CD4-positive, CD25-positive, alpha-beta regulatory T cell (primary cell): ENCODE measurements at regions not wholly inside any gene's neighbourhood (a gene's known extent, or its start where the extent isn't known, plus 50 kb on each side); places are given as distances from the start of the nearest gene placed in this dataset.

Experiments
- ATAC-seq, 2 donors: fragments of 150-1000 bp; cut with Tn5 transposase; one replicate each; pipeline ENCODE4 v1.10.0; 2021; ENCODE audit warnings: low read depth in 2 of 2, moderate number of reproducible peaks in 2 of 2, moderate library complexity in 1 of 2
- DNase-seq, 3 donors: peaks; one replicate each; pipeline versions ENCODE4 v3.0.0 to v3.0.0-alpha.2; 2012 to 2022; ENCODE audit warnings: mixed read lengths in 1 of 3
- H3K27ac ChIP-seq: one replicate; pipeline ENCODE4 v1.7.0; 2013; ENCODE audit warnings: mild to moderate bottlenecking, low read length; ENCODE audit not compliant: insufficient read depth, poor library complexity, severe bottlenecking
- H3K27me3 ChIP-seq: one replicate; pipeline ENCODE4 v1.7.0; 2013; ENCODE audit warnings: low read length; ENCODE audit not compliant: control insufficient read depth, insufficient read depth
- H3K36me3 ChIP-seq: one replicate; pipeline ENCODE4 v1.7.0; 2013; ENCODE audit warnings: mild to moderate bottlenecking, low read length, moderate library complexity; ENCODE audit not compliant: control insufficient read depth, insufficient read depth
- H3K4me1 ChIP-seq: 2 replicates; pipeline ENCODE4 v1.7.0; 2013; ENCODE audit warnings: mild to moderate bottlenecking, low read length; ENCODE audit not compliant: insufficient read depth, control insufficient read depth, poor library complexity, severe bottlenecking
- H3K4me3 ChIP-seq: one replicate; pipeline ENCODE4 v1.7.0; 2013; ENCODE audit warnings: low read depth, mild to moderate bottlenecking, low read length, moderate library complexity
- H3K9me3 ChIP-seq, 2 experiments: 1 replicate in 1 of 2; 2 replicates in 1 of 2; pipeline ENCODE4 v1.7.0; 2013; ENCODE audit warnings: low read length in 2 of 2, mild to moderate bottlenecking in 1 of 2, moderate library complexity in 1 of 2; ENCODE audit not compliant: control insufficient read depth in 2 of 2
- H3K27ac Mint-ChIP-seq, 3 donors: one replicate each; pipeline ENCODE4 v1.8.0; 2020 to 2022; ENCODE audit warnings: mild to moderate bottlenecking in 3 of 3, mixed read lengths in 3 of 3, moderate library complexity in 2 of 3
- H3K27me3 Mint-ChIP-seq: one replicate; pipeline ENCODE4 v1.8.0; 2022; ENCODE audit warnings: mild to moderate bottlenecking, mixed read lengths
- H3K36me3 Mint-ChIP-seq: one replicate; pipeline ENCODE4 v1.8.0; 2020; ENCODE audit warnings: mixed read lengths
- H3K4me1 Mint-ChIP-seq, 4 donors: one replicate each; pipeline ENCODE4 v1.8.0; 2020 to 2022; ENCODE audit warnings: mixed read lengths in 4 of 4, mild to moderate bottlenecking in 1 of 4
- H3K4me3 Mint-ChIP-seq, 4 donors: one replicate each; pipeline ENCODE4 v1.8.0; 2020 to 2022; ENCODE audit warnings: mild to moderate bottlenecking in 4 of 4, mixed read lengths in 4 of 4, moderate library complexity in 3 of 4
- H3K9me3 Mint-ChIP-seq, 7 donors: one replicate each; pipeline ENCODE4 v1.8.0; 2020 to 2022; ENCODE audit warnings: mixed read lengths in 7 of 7, mild to moderate bottlenecking in 3 of 7, moderate library complexity in 2 of 7

GRCh38 chr2:67548317-67549201 is 151.4 kb downstream of the ETAA1 start:
- no peaks in the 10 kb centered on the region for H3K36me3 Mint-ChIP-seq

GRCh38 chr2:67559156-67559555 is 162.0 kb downstream of the ETAA1 start:
- peaks cover 0 to 6% (median 2%) of the 10 kb centered on the region in 7 donors for H3K9me3 Mint-ChIP-seq
- no peak for DNase-seq
- Histone ChIP-seq H3K36me3 (no peaks in the 10 kb centered on the region), H3K9me3 (no peaks in the 10 kb centered on the region), H3K27ac (no peak overlapping the region), H3K4me3 (no peak overlapping the region), H3K4me1 (no peaks in the 10 kb centered on the region), H3K27me3 (no peaks in the 10 kb centered on the region)
- peaks cover 0 to 2% (median 0%) of the 10 kb centered on the region in 4 donors for H3K4me1 Mint-ChIP-seq
- ATAC-seq: no peak
- H3K4me3 Mint-ChIP-seq: no peak overlapping the region
- no peaks in the 10 kb centered on the region for H3K36me3 Mint-ChIP-seq
- H3K27ac Mint-ChIP-seq: no peak overlapping the region
- peaks cover 4% of the 10 kb centered on the region for H3K27me3 Mint-ChIP-seq

More at GRCh38 chr2:67548317-67549201, 151.4 kb downstream of the ETAA1 start:
- H3K27me3 ChIP-seq: no peaks in the 10 kb centered on the region
- no peaks in the 10 kb centered on the region for H3K4me1 ChIP-seq
- H3K27ac Mint-ChIP-seq: no peak overlapping the region
- H3K4me3 Mint-ChIP-seq: no peak overlapping the region
- peaks cover 0 to 10% (median 1%) of the 10 kb centered on the region in 7 donors for H3K9me3 Mint-ChIP-seq
- H3K4me3 ChIP-seq: no peak overlapping the region
- no peaks in the 10 kb centered on the region for H3K36me3 ChIP-seq
- peaks cover 5% of the 10 kb centered on the region for H3K27me3 Mint-ChIP-seq
- no peaks in the 10 kb centered on the region for H3K9me3 ChIP-seq
- H3K27ac ChIP-seq: no peak overlapping the region
- no peak for DNase-seq
- H3K4me1 Mint-ChIP-seq: no peaks in the 10 kb centered on the region
- no peak for ATAC-seq

- Histone ChIP-seq H3K27ac (no peak overlapping the region), H3K27me3 (no peaks in the 10 kb centered on the region), H3K9me3 (no peaks in the 10 kb centered on the region), H3K36me3 (no peaks in the 10 kb centered on the region), H3K4me3 (no peak overlapping the region), H3K4me1 (no peaks in the 10 kb centered on the region)
- H3K4me1 Mint-ChIP-seq: peaks cover 0 to 2% (median 0%) of the 10 kb centered on the region in 4 donors
- H3K27ac Mint-ChIP-seq: no peak overlapping the region
- peaks cover 0 to 6% (median 0%) of the 10 kb centered on the region in 7 donors for H3K9me3 Mint-ChIP-seq
- peaks cover 4% of the 10 kb centered on the region for H3K27me3 Mint-ChIP-seq
- no peak for DNase-seq
- H3K36me3 Mint-ChIP-seq: no peaks in the 10 kb centered on the region
- no peak overlapping the region for H3K4me3 Mint-ChIP-seq
- ATAC-seq: no peak
Measured at GRCh38 chr2:67560771-67561456, 163.8 kb downstream of the ETAA1 start.

- Mint-ChIP-seq H3K4me1 (peaks cover 0 to 2% (median 0%) of the 10 kb centered on the region in 4 donors), H3K27ac (no peak overlapping the region), H3K9me3 (peaks cover 0 to 6% (median 0%) of the 10 kb centered on the region in 7 donors), H3K36me3 (no peaks in the 10 kb centered on the region), H3K4me3 (no peak overlapping the region), H3K27me3 (peaks cover 4% of the 10 kb centered on the region)
- H3K4me1 ChIP-seq: no peaks in the 10 kb centered on the region
- no peak for ATAC-seq
- H3K9me3 ChIP-seq: no peaks in the 10 kb centered on the region
- DNase-seq: no peak
- H3K27ac ChIP-seq: no peak overlapping the region
- H3K27me3 ChIP-seq: no peaks in the 10 kb centered on the region
- H3K36me3 ChIP-seq: no peaks in the 10 kb centered on the region
- H3K4me3 ChIP-seq: no peak overlapping the region
Measured at GRCh38 chr2:67561457-67561965, 164.4 kb downstream of the ETAA1 start.

GRCh38 chr2:67564076-67564475 is 166.9 kb downstream of the ETAA1 start:
- H3K4me3 Mint-ChIP-seq: no peak overlapping the region
- ATAC-seq (no peak), DNase-seq (no peak)
- Histone ChIP-seq H3K36me3 (no peaks in the 10 kb centered on the region), H3K9me3 (no peaks in the 10 kb centered on the region), H3K4me3 (no peak overlapping the region), H3K27ac (no peak overlapping the region), H3K4me1 (no peaks in the 10 kb centered on the region), H3K27me3 (no peaks in the 10 kb centered on the region)
- no peak overlapping the region for H3K27ac Mint-ChIP-seq
- no peaks in the 10 kb centered on the region for H3K27me3 Mint-ChIP-seq
- peaks cover 0 to 4% (median 2%) of the 10 kb centered on the region in 7 donors for H3K9me3 Mint-ChIP-seq
- no peaks in the 10 kb centered on the region for H3K36me3 Mint-ChIP-seq
- H3K4me1 Mint-ChIP-seq: peaks cover 0 to 2% (median 0%) of the 10 kb centered on the region in 4 donors

GRCh38 chr2:67564626-67565025 is 167.5 kb downstream of the ETAA1 start:
- Mint-ChIP-seq H3K27me3 (no peaks in the 10 kb centered on the region), H3K4me1 (peaks cover 0 to 2% (median 0%) of the 10 kb centered on the region in 4 donors), H3K27ac (no peak overlapping the region), H3K4me3 (no peak overlapping the region), H3K9me3 (peaks cover 0 to 4% (median 2%) of the 10 kb centered on the region in 7 donors), H3K36me3 (no peaks in the 10 kb centered on the region)
- Histone ChIP-seq H3K27ac (no peak overlapping the region), H3K4me3 (no peak overlapping the region), H3K36me3 (no peaks in the 10 kb centered on the region), H3K27me3 (no peaks in the 10 kb centered on the region), H3K9me3 (no peaks in the 10 kb centered on the region), H3K4me1 (no peaks in the 10 kb centered on the region)
- ATAC-seq: no peak
- no peak for DNase-seq

GRCh38 chr2:67565262-67565661 is 168.1 kb downstream of the ETAA1 start:
- H3K36me3 ChIP-seq: no peaks in the 10 kb centered on the region
- H3K9me3 Mint-ChIP-seq: peaks cover 0 to 4% (median 2%) of the 10 kb centered on the region in 7 donors
- no peaks in the 10 kb centered on the region for H3K9me3 ChIP-seq
- H3K27ac Mint-ChIP-seq: no peak overlapping the region
- no peaks in the 10 kb centered on the region for H3K27me3 Mint-ChIP-seq
- H3K4me3 ChIP-seq: no peak overlapping the region
- DNase-seq (no peak), ATAC-seq (no peak)
- H3K36me3 Mint-ChIP-seq: no peaks in the 10 kb centered on the region
- H3K27ac ChIP-seq: no peak overlapping the region
- peaks cover 0 to 2% (median 0%) of the 10 kb centered on the region in 4 donors for H3K4me1 Mint-ChIP-seq
- no peaks in the 10 kb centered on the region for H3K4me1 ChIP-seq
- no peak overlapping the region for H3K4me3 Mint-ChIP-seq
- H3K27me3 ChIP-seq: no peaks in the 10 kb centered on the region
